ENCODE measurements at regions not wholly inside any gene's neighbourhood (a gene's known extent, or its start where the extent isn't known, plus 50 kb on each side); places are given as distances from the start of the nearest gene placed in this dataset.

- Histone ChIP-seq H3K27ac (no peak overlapping the region), H3K4me3 (no peak overlapping the region)
Measured at GRCh38 chr5:158378931-158379330, 520.0 kb upstream of the CLINT1 start.

GRCh38 chr5:158376679-158377078, 517.7 kb upstream of the CLINT1 start:
- Histone ChIP-seq H4K20me1 (ENCODE audit: insufficient read depth) (no peaks in the 10 kb centered on the region), H3K9me3 (ENCODE audit: insufficient read depth, low read depth) (no peaks in the 10 kb centered on the region; the same call in 1 of the 2 replicates), H3K79me2 (ENCODE audit: low read depth) (no peaks in the 10 kb centered on the region), H3K4me3 (no peak overlapping the region), H3K9me2 (ENCODE audit: insufficient read depth) (no peaks in the 10 kb centered on the region), H3K27ac (no peak overlapping the region), H3K4me1 (replicated peaks; ENCODE audit: insufficient read depth) (no peaks in the 10 kb centered on the region), H2AFZ (no peak overlapping the region), H3K4me2 (no peak overlapping the region), H3F3A (ENCODE audit: insufficient read depth, low read depth) (no peaks in the 10 kb centered on the region), H3K27me3 (ENCODE audit: insufficient read depth, low read depth) (no peaks in the 10 kb centered on the region), H3K36me3 (ENCODE audit: low read depth) (no peaks in the 10 kb centered on the region)
- ChIA-PET CTCF (no interaction called here), POLR2A (ENCODE audit: unreplicated experiment) (no interaction called here)
- intact Hi-C loops (cut with micrococcal nuclease; ENCODE audit: unreplicated experiment): no loop called here
- DNase-seq: no peak
- TF ChIP-seq CTCF (conservative IDR thresholded peaks at IDR 0.05): no peak
- TF ChIP-seq EZH2 (IDR thresholded peaks at IDR 0.05; ENCODE audit: low read depth): no peak
- no TSS peak for BruUV-seq (replicated peaks)

More at GRCh38 chr5:158378931-158379330, 520.0 kb upstream of the CLINT1 start:
- intact Hi-C loops (cut with micrococcal nuclease; ENCODE audit: unreplicated experiment): no loop called here
- Histone ChIP-seq H3K9me3 (ENCODE audit: insufficient read depth, low read depth) (no peaks in the 10 kb centered on the region; the same call in 1 of the 2 replicates), H3K27me3 (ENCODE audit: insufficient read depth, low read depth) (no peaks in the 10 kb centered on the region), H3K4me2 (no peak overlapping the region), H3K4me1 (replicated peaks; ENCODE audit: insufficient read depth) (no peaks in the 10 kb centered on the region), H3K36me3 (ENCODE audit: low read depth) (no peaks in the 10 kb centered on the region), H4K20me1 (ENCODE audit: insufficient read depth) (no peaks in the 10 kb centered on the region), H3K79me2 (ENCODE audit: low read depth) (no peaks in the 10 kb centered on the region), H3F3A (ENCODE audit: insufficient read depth, low read depth) (no peaks in the 10 kb centered on the region), H2AFZ (no peak overlapping the region), H3K9me2 (ENCODE audit: insufficient read depth) (no peaks in the 10 kb centered on the region)
- ChIA-PET CTCF (no interaction called here), POLR2A (ENCODE audit: unreplicated experiment) (no interaction called here)
- DNase-seq: no peak
- TF ChIP-seq CTCF (conservative IDR thresholded peaks at IDR 0.05): no peak
- no peak for TF ChIP-seq EZH2 (IDR thresholded peaks at IDR 0.05; ENCODE audit: low read depth)
- BruUV-seq (replicated peaks): no TSS peak

GRCh38 chr5:158375531-158375930, 516.6 kb upstream of the CLINT1 start:
- CTCF ChIA-PET: no interaction called here
- Histone ChIP-seq H3K27ac (no peak overlapping the region), H3K79me2 (ENCODE audit: low read depth) (no peaks in the 10 kb centered on the region), H3K4me2 (no peak overlapping the region), H3K9me2 (ENCODE audit: insufficient read depth) (no peaks in the 10 kb centered on the region), H4K20me1 (ENCODE audit: insufficient read depth) (no peaks in the 10 kb centered on the region), H3K36me3 (ENCODE audit: low read depth) (no peaks in the 10 kb centered on the region), H3F3A (ENCODE audit: insufficient read depth, low read depth) (no peaks in the 10 kb centered on the region), H3K9me3 (ENCODE audit: insufficient read depth, low read depth) (no peaks in the 10 kb centered on the region; the same call in 1 of the 2 replicates), H3K27me3 (ENCODE audit: insufficient read depth, low read depth) (no peaks in the 10 kb centered on the region), H3K4me1 (replicated peaks; ENCODE audit: insufficient read depth) (no peaks in the 10 kb centered on the region), H2AFZ (no peak overlapping the region), H3K4me3 (no peak overlapping the region)
- DNase-seq: no peak
- POLR2A ChIA-PET (ENCODE audit: unreplicated experiment): no interaction called here
- TF ChIP-seq CTCF (conservative IDR thresholded peaks at IDR 0.05): no peak
- TF ChIP-seq EZH2 (IDR thresholded peaks at IDR 0.05; ENCODE audit: low read depth): no peak
- intact Hi-C loops (cut with micrococcal nuclease; ENCODE audit: unreplicated experiment): no loop called here
- no TSS peak for BruUV-seq (replicated peaks)
